H1 (cell line): ENCODE measurements at regions not wholly inside any gene's neighbourhood (a gene's known extent, or its start where the extent isn't known, plus 50 kb on each side); places are given as distances from the start of the nearest gene placed in this dataset.

Experiments
- CTCF ChIA-PET: fragments of 300-600 bp; sonication (Branson Sonifier 250); formaldehyde crosslinking; loops from one replicate; lab custom pipeline; 2021; ENCODE audit not compliant: partially characterized antibody; lab: Charles Lee
- POLR2A ChIA-PET: fragments of 300-600 bp; sonication (Branson Sonifier 250); formaldehyde crosslinking; loops from one replicate; lab custom pipeline; 2021; ENCODE audit warnings: inconsistent platforms; ENCODE audit not compliant: partially characterized antibody; lab: Charles Lee
- DNase-seq, 2 experiments: peaks; one replicate each; pipeline versions ENCODE4 v3.0.0 to v3.0.0-alpha.2; 2010 to 2022; ENCODE audit warnings: low spot score in 2 of 2, low read depth in 1 of 2, mixed read lengths in 1 of 2
- FAIRE-seq: peaks from 2 replicates; lab custom pipeline; 2011; peaks lifted over from hg19 to GRCh38; lab: Jason Lieb, UNC
- H2AFZ ChIP-seq: 2 replicates; pipeline ENCODE4 v1.8.1; 2012; ENCODE audit warnings: low read length, inconsistent platforms
- H2AK5ac ChIP-seq: 2 replicates; pipeline ENCODE4 v1.6.1; 2013; ENCODE audit warnings: low read depth, low read length
- H2BK120ac ChIP-seq: replicated peaks from 2 replicates; pipeline ENCODE3; 2013; ENCODE audit warnings: low read depth, low read length, inconsistent platforms
- H2BK12ac ChIP-seq: 2 replicates; pipeline ENCODE4 v1.6.1; 2013; ENCODE audit warnings: low read depth, low read length
- H2BK15ac ChIP-seq: 2 replicates; pipeline ENCODE4 v1.6.1; 2013; ENCODE audit warnings: low read length
- H2BK20ac ChIP-seq: 2 replicates; pipeline ENCODE4 v1.6.1; 2013; ENCODE audit warnings: low read length
- H2BK5ac ChIP-seq: 2 replicates; pipeline ENCODE4 v1.6.1; 2013; ENCODE audit warnings: low read depth, low read length
- H3K14ac ChIP-seq: 2 replicates; pipeline ENCODE4 v1.6.1; 2013; ENCODE audit warnings: inconsistent platforms; ENCODE audit not compliant: insufficient read length
- H3K18ac ChIP-seq: 2 replicates; pipeline ENCODE4 v1.6.1; 2013; ENCODE audit warnings: low read length; ENCODE audit errors: extremely low read depth
- H3K23ac ChIP-seq: 2 replicates; pipeline ENCODE4 v1.6.1; 2013; ENCODE audit warnings: inconsistent platforms; ENCODE audit not compliant: insufficient read length
- H3K23me2 ChIP-seq: 2 replicates; pipeline ENCODE4 v1.6.1; 2013; ENCODE audit warnings: low read depth, low read length
- H3K27ac ChIP-seq: 2 replicates; pipeline ENCODE4 v1.6.1; 2011; ENCODE audit warnings: low read depth, low read length, inconsistent platforms
- H3K27me3 ChIP-seq, 4 experiments: replicated peaks in 1 of 4; 1 replicate in 1 of 4; 2 replicates in 3 of 4; pipeline versions ENCODE4 v1.6.1 to v1.8.1; 2011 to 2013; ENCODE audit warnings: low read length in 3 of 4, mild to moderate bottlenecking in 3 of 4, inconsistent platforms in 2 of 4, mixed read lengths in 2 of 4, moderate library complexity in 1 of 4; ENCODE audit not compliant: control insufficient read depth in 3 of 4, insufficient read depth in 3 of 4; ENCODE audit errors: extremely low read depth in 1 of 4
- H3K36me3 ChIP-seq, 4 experiments: 2 replicates each; pipeline versions ENCODE4 v1.6.1 to v1.8.1; 2011 to 2013; ENCODE audit warnings: mild to moderate bottlenecking in 4 of 4, low read length in 3 of 4, moderate library complexity in 2 of 4, control low read depth in 1 of 4, inconsistent platforms in 1 of 4; ENCODE audit not compliant: insufficient read depth in 4 of 4, control insufficient read depth in 2 of 4
- H3K4ac ChIP-seq: replicated peaks from 2 replicates; pipeline ENCODE3; 2013; ENCODE audit warnings: low read length, low read depth, mixed read lengths, inconsistent platforms; ENCODE audit not compliant: insufficient read length
- H3K4me1 ChIP-seq, 4 experiments: replicated peaks in 1 of 4; 1 replicate in 1 of 4; 2 replicates in 3 of 4; pipeline versions ENCODE4 v1.6.1 to v1.8.1; 2011 to 2013; ENCODE audit warnings: low read length in 3 of 4, inconsistent platforms in 2 of 4, mixed read lengths in 1 of 4; ENCODE audit not compliant: insufficient read depth in 4 of 4, control insufficient read depth in 3 of 4
- H3K4me2 ChIP-seq, 2 experiments: 2 replicates each; pipeline versions ENCODE4 v1.6.1 to v1.8.1; 2011 to 2013; ENCODE audit warnings: low read depth in 2 of 2, low read length in 2 of 2, control low read depth in 1 of 2, inconsistent platforms in 1 of 2, mild to moderate bottlenecking in 1 of 2; ENCODE audit not compliant: insufficient read depth in 1 of 2
- H3K4me3 ChIP-seq, 4 experiments: fragments of 200-600, 300-600 bp in 1 of 4; sonication (generic), shearing (Covaris generic), sonication (Bioruptor Twin) in 1 of 4; 2 replicates each; pipeline versions ENCODE4 v1.5.1 to v1.8.1; 2011 to 2016; ENCODE audit warnings: low read length in 4 of 4, low read depth in 3 of 4, control low read depth in 2 of 4, inconsistent platforms in 2 of 4, mild to moderate bottlenecking in 2 of 4, mixed read lengths in 1 of 4, moderate library complexity in 1 of 4; ENCODE audit not compliant: insufficient read depth in 2 of 4; ENCODE audit errors: extremely low read depth in 1 of 4
- H3K56ac ChIP-seq: replicated peaks from 2 replicates; pipeline ENCODE3; 2013; ENCODE audit warnings: low read depth, mild to moderate bottlenecking, mixed read lengths, low read length, inconsistent platforms; ENCODE audit not compliant: insufficient read length
- H3K79me1 ChIP-seq: 2 replicates; pipeline ENCODE4 v1.6.1; 2013; ENCODE audit warnings: low read depth, low read length, control low read depth
- H3K79me2 ChIP-seq, 2 experiments: 2 replicates each; pipeline versions ENCODE4 v1.6.1 to v1.8.1; 2012 to 2013; ENCODE audit warnings: low read length in 2 of 2, mild to moderate bottlenecking in 2 of 2, inconsistent platforms in 1 of 2; ENCODE audit not compliant: insufficient read depth in 2 of 2, control insufficient read depth in 1 of 2
- H3K9ac ChIP-seq, 4 experiments: replicated peaks in 1 of 4; 1 replicate in 1 of 4; 2 replicates in 3 of 4; pipeline versions ENCODE4 v1.6.1 to v1.8.1; 2011 to 2013; ENCODE audit warnings: low read depth in 3 of 4, low read length in 3 of 4, control low read depth in 2 of 4, mild to moderate bottlenecking in 2 of 4, moderate library complexity in 2 of 4, inconsistent platforms in 1 of 4; ENCODE audit errors: extremely low read depth in 1 of 4
- H3K9me3 ChIP-seq, 2 experiments: 2 replicates each; pipeline versions ENCODE4 v1.6.1 to v1.8.1; 2012 to 2013; ENCODE audit warnings: mild to moderate bottlenecking in 2 of 2, moderate library complexity in 2 of 2, control low read depth in 1 of 2, inconsistent platforms in 1 of 2, low read depth in 1 of 2, low read length in 1 of 2, mixed read lengths in 1 of 2; ENCODE audit not compliant: insufficient read depth in 2 of 2
- H4K20me1 ChIP-seq, 2 experiments: replicated peaks in 1 of 2; 2 replicates each; pipeline versions ENCODE3 to v1.8.1; 2011 to 2013; ENCODE audit warnings: inconsistent platforms in 2 of 2, low read length in 2 of 2, mild to moderate bottlenecking in 1 of 2; ENCODE audit not compliant: insufficient read depth in 2 of 2, control insufficient read depth in 1 of 2
- H4K5ac ChIP-seq: 2 replicates; pipeline ENCODE4 v1.6.1; 2013; ENCODE audit warnings: low read length, low read depth, mixed read lengths, inconsistent platforms; ENCODE audit not compliant: insufficient read length
- H4K8ac ChIP-seq: 2 replicates; pipeline ENCODE4 v1.8.0; 2013; ENCODE audit warnings: mild to moderate bottlenecking, moderate library complexity, low read length, inconsistent platforms; ENCODE audit not compliant: insufficient read depth; ENCODE audit errors: extremely low read depth
- H4K91ac ChIP-seq: replicated peaks from 2 replicates; pipeline ENCODE3; 2013; ENCODE audit warnings: low read length, mixed read lengths, inconsistent platforms; ENCODE audit not compliant: insufficient read length
- FOSL1 ChIP-seq: IDR thresholded peaks from 2 replicates; pipeline ENCODE4 v1.6.1; 2011; ENCODE audit warnings: mild to moderate bottlenecking, low read depth, low read length, moderate library complexity; ENCODE audit not compliant: insufficient read depth
- GTF2F1 ChIP-seq: IDR thresholded peaks from 2 replicates; pipeline ENCODE4 v1.6.1; 2012; ENCODE audit warnings: low read depth, low read length, improper control_type of control experiment, borderline replicate concordance
- HDAC2 ChIP-seq, 2 experiments: fragments of 300-600 bp in 1 of 2; sonication (generic) in 1 of 2; IDR thresholded peaks; 2 replicates each; pipeline ENCODE4 v1.6.1; 2011 to 2012; ENCODE audit warnings: low read depth in 2 of 2, low read length in 2 of 2, mild to moderate bottlenecking in 2 of 2, moderate library complexity in 2 of 2, borderline replicate concordance in 1 of 2, inconsistent platforms in 1 of 2
- KDM4A ChIP-seq: IDR thresholded peaks from one replicate; pipeline ENCODE4 v1.7.1; 2012; ENCODE audit warnings: low read depth, mild to moderate bottlenecking, moderate library complexity, low read length, inconsistent platforms; ENCODE audit not compliant: severe bottlenecking
- KDM5A ChIP-seq: fragments of 200-600 bp; IDR thresholded peaks from 2 replicates; pipeline ENCODE4 v1.7.1; 2012; ENCODE audit warnings: mild to moderate bottlenecking, low read length, inconsistent platforms, mixed read lengths
- SP2 ChIP-seq: IDR thresholded peaks from 2 replicates; pipeline ENCODE4 v1.6.1; 2012; ENCODE audit warnings: mild to moderate bottlenecking, low read length, inconsistent platforms
- SUZ12 ChIP-seq: fragments of 200-600 bp; sonication (generic); IDR thresholded peaks from 2 replicates; pipeline ENCODE4 v1.6.1; 2012; ENCODE audit warnings: mild to moderate bottlenecking, inconsistent platforms, low read length, moderate library complexity, mixed read lengths
- TCF12 ChIP-seq: IDR thresholded peaks from 2 replicates; pipeline ENCODE4 v1.6.1; 2011; ENCODE audit warnings: low read depth, mild to moderate bottlenecking, low read length
- TEAD4 ChIP-seq: IDR thresholded peaks from 2 replicates; pipeline ENCODE4 v1.6.1; 2012; ENCODE audit warnings: low read depth, low read length, inconsistent platforms, mixed read lengths
- WGBS, 2 experiments: shearing (Covaris generic) in 1 of 2; methylation state at CpG; one replicate each; pipeline versions ENCODE4 v1.1.6 to v1.1.7; 2013 to 2015; ENCODE audit warnings: low lambda C conversion rate in 2 of 2, mixed read lengths in 2 of 2, inconsistent platforms in 1 of 2, low coverage in 1 of 2, missing lambda C conversion rate in 1 of 2; ENCODE audit not compliant: insufficient replicate concordance in 2 of 2, insufficient coverage in 1 of 2, insufficient read length in 1 of 2; ENCODE audit errors: extremely low coverage in 1 of 2, missing lambda C conversion rate in 1 of 2; 5-methylcytosine and 5-hydroxymethylcytosine counted together
- TF ChIP-seq, protein P1 (sequence below): IDR thresholded peaks from 2 replicates; pipeline ENCODE4 v1.6.1; 2012; ENCODE audit warnings: low read length, inconsistent platforms
- TF ChIP-seq, protein P2 (sequence below), 3 experiments: IDR thresholded peaks; 1 replicate in 2 of 3; 2 replicates in 1 of 3; pipeline versions ENCODE4 v1.5.1 to v1.6.1; 2011; ENCODE audit warnings: low read length in 3 of 3, mild to moderate bottlenecking in 3 of 3, inconsistent platforms in 2 of 3, low read depth in 1 of 3, moderate library complexity in 1 of 3; ENCODE audit not compliant: insufficient read depth in 1 of 3; ENCODE audit errors: control extremely low read depth in 1 of 3

DNA sequence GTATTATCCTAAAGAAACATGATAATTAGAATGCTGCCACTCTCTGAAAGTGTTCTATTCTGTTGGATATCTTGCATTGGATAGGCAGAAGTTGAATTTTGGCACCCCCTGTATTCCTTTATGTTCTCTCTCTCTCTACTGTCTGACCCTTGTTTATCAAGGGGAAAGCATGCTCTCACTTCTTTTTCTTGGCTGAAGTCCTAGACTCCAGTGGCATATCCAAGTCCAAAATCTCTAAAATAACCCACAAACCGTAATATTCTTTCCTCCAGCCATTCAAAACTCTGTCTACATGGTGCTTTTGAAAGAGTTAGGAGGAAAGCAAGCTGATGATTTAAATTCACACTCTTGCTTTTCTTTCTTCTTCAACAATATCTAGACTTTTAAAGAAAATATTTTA is 669.7 kb downstream of the TDRD15 start:
- FAIRE-seq (no peak), DNase-seq (no peak)
- no peaks in the 10 kb centered on the region for H3K27me3 ChIP-seq
- H2BK5ac ChIP-seq, result no peak overlapping the region
- no peaks in the 10 kb centered on the region for H3K36me3 ChIP-seq
- H3K27ac ChIP-seq, result no peak overlapping the region
- H4K20me1 ChIP-seq, result no peaks in the 10 kb centered on the region
- no peak overlapping the region for H3K56ac ChIP-seq
- no peak overlapping the region for H2BK15ac ChIP-seq
- no peak overlapping the region for H2BK20ac ChIP-seq
- CTCF ChIA-PET, result no interaction called here
- H3K4me2 ChIP-seq, result no peak overlapping the region
- no peak overlapping the region for H4K8ac ChIP-seq
- H2AK5ac ChIP-seq, result no peak overlapping the region
- no peak overlapping the region for H3K14ac ChIP-seq
- POLR2A ChIA-PET, result no interaction called here
- no peak overlapping the region for H3K4ac ChIP-seq
- no peaks in the 10 kb centered on the region for H3K9me3 ChIP-seq
- H2AFZ ChIP-seq, result no peak overlapping the region
- H3K4me1 ChIP-seq, result no peaks in the 10 kb centered on the region
- no peaks in the 10 kb centered on the region for H3K79me2 ChIP-seq
- no peak overlapping the region for H4K5ac ChIP-seq
- no peak overlapping the region for H3K23ac ChIP-seq
- H3K4me3 ChIP-seq, result no peak overlapping the region
- H3K18ac ChIP-seq, result no peak overlapping the region
- H3K23me2 ChIP-seq, result no peaks in the 10 kb centered on the region
- 87% methylated on average over 1 of the region's 1 CpG; no CpG with 5 or more reads in 1 of the 2 experiments for WGBS, 2 experiments
- H3K79me1 ChIP-seq, result no peaks in the 10 kb centered on the region
- H4K91ac ChIP-seq, result no peak overlapping the region
- H2BK120ac ChIP-seq, result no peak overlapping the region
- no peak overlapping the region for H2BK12ac ChIP-seq
- H3K9ac ChIP-seq, result no peak overlapping the region
- TF ChIP-seq, protein P1, sequence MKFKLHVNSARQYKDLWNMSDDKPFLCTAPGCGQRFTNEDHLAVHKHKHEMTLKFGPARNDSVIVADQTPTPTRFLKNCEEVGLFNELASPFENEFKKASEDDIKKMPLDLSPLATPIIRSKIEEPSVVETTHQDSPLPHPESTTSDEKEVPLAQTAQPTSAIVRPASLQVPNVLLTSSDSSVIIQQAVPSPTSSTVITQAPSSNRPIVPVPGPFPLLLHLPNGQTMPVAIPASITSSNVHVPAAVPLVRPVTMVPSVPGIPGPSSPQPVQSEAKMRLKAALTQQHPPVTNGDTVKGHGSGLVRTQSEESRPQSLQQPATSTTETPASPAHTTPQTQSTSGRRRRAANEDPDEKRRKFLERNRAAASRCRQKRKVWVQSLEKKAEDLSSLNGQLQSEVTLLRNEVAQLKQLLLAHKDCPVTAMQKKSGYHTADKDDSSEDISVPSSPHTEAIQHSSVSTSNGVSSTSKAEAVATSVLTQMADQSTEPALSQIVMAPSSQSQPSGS, result no peak
- TF ChIP-seq KDM4A (no peak), TCF12 (no peak), SUZ12 (no peak), KDM5A (no peak), SP2 (no peak), GTF2F1 (no peak), FOSL1 (no peak), TEAD4 (no peak), HDAC2 (IDR thresholded peaks at IDR 0.05; ENCODE audit: borderline replicate concordance in 1 of 2, low read depth in 2 of 2, low read length in 2 of 2) (no peak)
- TF ChIP-seq, protein P2, sequence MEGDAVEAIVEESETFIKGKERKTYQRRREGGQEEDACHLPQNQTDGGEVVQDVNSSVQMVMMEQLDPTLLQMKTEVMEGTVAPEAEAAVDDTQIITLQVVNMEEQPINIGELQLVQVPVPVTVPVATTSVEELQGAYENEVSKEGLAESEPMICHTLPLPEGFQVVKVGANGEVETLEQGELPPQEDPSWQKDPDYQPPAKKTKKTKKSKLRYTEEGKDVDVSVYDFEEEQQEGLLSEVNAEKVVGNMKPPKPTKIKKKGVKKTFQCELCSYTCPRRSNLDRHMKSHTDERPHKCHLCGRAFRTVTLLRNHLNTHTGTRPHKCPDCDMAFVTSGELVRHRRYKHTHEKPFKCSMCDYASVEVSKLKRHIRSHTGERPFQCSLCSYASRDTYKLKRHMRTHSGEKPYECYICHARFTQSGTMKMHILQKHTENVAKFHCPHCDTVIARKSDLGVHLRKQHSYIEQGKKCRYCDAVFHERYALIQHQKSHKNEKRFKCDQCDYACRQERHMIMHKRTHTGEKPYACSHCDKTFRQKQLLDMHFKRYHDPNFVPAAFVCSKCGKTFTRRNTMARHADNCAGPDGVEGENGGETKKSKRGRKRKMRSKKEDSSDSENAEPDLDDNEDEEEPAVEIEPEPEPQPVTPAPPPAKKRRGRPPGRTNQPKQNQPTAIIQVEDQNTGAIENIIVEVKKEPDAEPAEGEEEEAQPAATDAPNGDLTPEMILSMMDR (IDR thresholded peaks at IDR 0.05; ENCODE audit: control extremely low read depth in 1 of 3, insufficient read depth in 1 of 3, low read depth in 1 of 3, low read length in 3 of 3), result no peak
